ENCODE measurements at regions not wholly inside any gene's neighbourhood (a gene's known extent, or its start where the extent isn't known, plus 50 kb on each side); places are given as distances from the start of the nearest gene placed in this dataset.

DNA sequence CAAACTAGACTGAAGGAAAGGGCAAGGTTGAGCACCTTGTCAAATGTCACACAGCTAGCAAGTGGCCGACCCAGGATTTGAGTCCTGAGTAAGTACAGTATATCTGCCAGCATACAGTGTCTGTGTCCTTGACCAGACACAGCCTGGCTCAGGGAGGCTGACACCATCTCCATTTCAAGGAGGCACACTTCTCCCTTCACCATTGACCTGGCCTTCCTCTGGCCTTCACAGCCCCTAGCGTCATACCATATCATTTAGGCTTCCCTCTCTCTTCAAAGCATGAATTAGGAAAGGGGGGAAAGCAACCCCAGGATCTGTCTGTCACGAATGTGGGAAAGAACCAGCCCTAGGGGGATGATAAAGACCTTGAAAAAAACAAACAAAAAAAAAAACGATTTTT is 155.6 kb downstream of the PLPP3 start:
- FAIRE-seq (no peak), DNase-seq (ENCODE audit: low spot score in 2 of 2) (no peak)

DNA sequence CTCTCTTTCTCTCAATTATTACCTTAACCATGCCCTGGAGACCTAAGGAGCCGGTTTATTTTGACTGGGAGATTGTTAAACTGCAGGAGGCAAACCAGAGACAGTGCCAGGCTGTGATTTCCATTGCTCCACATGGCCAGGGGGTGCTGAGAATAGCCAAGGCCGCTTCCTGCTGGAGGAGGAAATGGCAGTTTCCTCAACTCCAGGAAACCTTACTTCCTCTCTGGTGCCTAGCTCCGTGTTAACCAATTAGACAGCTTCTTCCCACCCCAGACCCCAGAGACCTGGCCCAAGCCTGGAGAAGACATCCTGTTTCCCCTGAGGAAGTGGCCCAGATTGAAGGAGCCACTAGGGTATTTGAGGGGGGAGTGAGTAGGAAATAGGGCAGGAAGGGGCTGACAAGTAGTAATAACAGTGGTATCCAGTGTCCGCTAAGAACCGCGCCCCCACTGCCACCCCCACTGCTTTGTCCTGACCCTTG is 161.2 kb downstream of the PLPP3 start:
- no peak for DNase-seq (ENCODE audit: low spot score in 2 of 2)
- no peak for FAIRE-seq

DNA sequence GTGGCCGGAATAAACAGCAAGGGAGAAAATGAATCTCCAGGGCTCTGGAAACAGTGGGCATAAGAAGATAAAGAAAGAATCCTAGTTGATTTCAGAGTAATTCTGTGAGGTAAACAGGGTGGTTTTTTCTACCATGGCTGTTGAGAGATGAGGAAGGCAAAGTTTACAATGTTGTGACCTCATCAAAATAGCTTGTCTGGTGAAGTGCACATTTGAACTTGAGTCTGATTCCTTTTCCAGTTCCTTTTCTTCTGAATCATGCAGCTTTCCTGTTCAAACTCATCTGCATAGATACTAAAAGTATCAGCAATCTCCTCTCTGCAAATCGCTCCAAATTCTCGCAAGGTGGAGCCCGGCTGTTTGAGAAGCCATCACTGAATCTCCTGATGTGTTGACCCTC is 161.7 kb downstream of the PLPP3 start:
- DNase-seq (ENCODE audit: low spot score in 2 of 2) = no peak
- FAIRE-seq = no peak

DNA sequence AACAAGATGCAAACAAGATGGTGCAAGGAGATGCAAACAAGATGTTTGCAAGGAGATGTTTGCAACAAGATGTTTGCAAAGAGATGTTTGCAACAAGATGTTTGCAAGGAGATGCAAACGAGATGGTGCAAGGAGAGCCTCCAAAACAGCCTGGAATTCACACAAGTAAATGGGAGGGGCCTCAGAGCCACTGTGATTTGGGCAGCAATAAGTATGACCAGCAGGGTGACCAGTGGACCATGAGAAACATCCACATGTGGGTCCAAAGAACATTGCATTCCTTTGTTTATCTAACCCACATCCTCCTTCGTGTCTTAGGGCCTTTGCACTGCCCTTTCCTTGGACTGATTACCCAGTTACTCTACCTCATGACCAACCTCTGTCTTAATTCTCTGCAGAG is 162.9 kb downstream of the PLPP3 start:
- no peak for DNase-seq (ENCODE audit: low spot score in 2 of 2)
- FAIRE-seq = no peak

DNA sequence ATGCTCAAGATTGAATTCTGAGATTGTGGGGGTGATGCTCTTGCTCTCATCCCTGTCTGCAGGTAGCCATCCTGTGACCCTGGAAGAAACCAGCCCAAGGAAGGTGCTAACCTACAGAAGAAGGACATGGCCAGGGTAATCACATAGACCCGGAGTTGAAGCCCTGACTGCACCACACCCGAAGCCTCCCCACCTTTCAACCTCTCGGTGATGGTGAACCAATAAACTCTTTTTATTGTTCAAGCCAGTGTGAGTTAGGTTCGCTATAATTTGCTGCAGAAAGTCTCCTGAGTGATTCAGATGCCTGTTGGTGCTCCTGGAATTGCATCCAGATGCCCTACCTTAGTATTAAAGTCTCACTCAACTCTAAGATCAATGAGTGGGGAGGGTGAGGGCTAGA is 163.6 kb downstream of the PLPP3 start:
- FAIRE-seq (no peak), DNase-seq (ENCODE audit: low spot score in 2 of 2) (no peak)

DNA sequence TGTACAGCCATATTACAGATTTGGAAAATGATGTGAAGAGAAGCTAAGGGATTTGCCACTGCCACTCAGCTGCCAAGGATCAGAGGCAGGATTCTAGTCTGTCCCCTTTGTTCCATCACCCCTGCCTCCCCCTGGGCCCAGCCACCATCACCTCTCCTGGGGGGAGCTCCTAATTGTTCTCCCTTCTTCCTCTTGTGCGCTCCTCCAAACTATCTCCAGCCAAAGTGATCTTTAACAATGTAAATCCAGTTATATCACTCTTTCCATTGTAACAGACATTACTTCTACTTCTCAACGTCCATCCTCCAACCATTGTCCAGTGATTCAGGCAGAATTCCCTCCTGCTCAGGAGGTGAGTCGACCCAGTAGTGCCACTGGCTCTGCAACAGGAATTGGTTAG is 164.1 kb downstream of the PLPP3 start:
- FAIRE-seq = no peak
- no peak for DNase-seq (ENCODE audit: low spot score in 2 of 2)

DNA sequence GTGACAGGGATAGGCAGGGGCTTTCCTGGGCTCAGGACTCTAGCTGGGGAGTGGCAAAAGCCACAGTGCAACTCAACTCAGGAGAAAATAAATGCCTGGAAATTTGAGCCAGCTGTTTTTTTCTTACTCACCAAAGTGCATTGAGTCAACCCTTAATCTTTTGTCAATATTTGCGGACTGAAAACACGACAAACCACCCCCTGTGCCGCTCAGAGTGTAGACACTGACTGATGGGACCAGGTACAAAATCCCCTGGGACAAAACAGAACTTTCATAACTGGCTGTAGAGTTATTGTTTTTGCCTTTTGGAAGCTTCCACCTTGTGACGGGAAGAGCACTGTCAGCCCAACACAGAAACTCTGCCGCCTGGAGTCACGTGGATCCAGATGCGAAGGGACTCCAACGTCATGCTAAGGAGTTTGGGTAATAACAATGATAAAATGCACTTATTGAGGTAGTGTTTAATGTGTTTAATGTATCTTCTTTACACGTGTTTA is 164.6 kb downstream of the PLPP3 start:
- FAIRE-seq (no peak), DNase-seq (ENCODE audit: low spot score in 2 of 2) (no peak)

DNA sequence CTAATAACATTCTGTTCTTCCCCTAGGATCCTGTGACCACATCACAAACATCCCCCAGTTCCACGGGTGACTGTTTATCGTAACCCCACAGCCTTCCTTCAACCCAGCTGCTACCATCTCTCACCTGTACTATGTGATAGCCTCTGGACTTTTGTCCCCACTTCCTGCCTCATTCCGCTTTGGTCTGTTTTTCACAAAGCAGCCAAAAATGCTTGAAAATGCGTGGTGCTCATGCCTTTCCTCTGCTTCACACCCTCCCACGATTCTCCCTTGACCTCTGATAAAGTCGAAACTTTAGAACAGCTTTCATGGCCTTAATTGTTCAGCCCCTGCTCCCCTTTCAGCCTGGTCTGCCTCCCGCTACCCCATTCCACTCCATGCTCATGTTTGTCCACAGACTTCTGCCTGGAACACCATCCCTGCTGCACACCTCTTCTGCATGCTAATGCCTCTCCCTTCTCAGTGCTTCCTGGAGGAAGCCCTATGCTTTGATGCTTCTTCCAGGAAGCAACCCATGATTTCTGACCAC is 165.6 kb downstream of the PLPP3 start:
- no peak for FAIRE-seq
- no peak for DNase-seq (ENCODE audit: low spot score in 2 of 2)

DNA sequence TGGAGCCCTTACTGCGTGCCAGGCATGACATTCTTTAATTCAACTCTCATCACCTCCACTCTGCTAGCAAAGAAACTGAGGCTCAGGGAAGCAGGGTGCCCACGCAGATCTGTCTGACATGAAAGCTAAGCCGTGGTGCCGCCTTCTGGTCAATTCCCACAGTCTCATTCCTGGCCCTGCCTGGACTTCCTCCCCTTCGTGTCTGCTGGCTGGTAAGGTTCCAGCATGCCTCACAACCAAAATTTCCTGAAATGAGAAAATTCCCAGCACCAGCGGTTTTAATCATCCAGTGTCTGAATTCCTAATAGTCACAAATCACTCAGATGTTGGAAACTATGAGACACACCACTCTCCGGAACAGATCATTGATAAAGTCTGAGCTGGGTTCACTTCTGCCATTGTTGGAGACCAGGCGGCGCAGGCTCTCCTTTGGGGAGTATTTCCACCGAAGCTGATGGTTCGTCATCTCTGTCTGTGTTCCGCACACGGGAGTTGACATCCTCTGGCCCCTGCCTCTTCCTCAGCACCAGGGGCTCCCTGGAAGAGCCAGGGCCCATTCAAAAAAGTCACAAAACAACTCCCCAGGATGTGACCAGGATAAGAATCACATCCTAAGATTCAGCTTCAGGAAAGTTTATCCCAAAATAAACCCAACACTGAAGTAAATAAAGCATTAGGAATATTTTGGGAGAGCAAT is 167.7 kb downstream of the PLPP3 start:
- no peak for DNase-seq (ENCODE audit: low spot score in 2 of 2)
- FAIRE-seq = no peak

DNA sequence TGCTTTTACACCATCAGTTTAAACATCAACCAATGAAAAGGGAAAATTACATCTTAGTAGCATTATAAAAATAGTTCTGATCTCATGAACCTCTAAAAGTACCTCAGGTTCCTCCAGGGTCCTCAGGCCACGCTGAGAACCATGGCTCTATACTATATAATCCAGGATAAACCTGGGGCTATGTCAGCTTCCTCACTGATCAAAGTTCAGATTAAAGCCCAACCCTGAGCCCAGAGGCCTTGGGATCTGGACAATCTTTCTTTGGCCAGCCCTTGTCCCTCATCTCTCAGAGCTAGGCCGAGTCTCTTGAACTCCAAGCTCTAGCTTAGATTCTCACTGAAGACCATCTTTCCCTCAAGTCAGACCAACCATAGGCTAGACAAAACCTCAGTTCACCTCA is 168.3 kb downstream of the PLPP3 start:
- FAIRE-seq (no peak), DNase-seq (ENCODE audit: low spot score in 2 of 2) (no peak)

DNA sequence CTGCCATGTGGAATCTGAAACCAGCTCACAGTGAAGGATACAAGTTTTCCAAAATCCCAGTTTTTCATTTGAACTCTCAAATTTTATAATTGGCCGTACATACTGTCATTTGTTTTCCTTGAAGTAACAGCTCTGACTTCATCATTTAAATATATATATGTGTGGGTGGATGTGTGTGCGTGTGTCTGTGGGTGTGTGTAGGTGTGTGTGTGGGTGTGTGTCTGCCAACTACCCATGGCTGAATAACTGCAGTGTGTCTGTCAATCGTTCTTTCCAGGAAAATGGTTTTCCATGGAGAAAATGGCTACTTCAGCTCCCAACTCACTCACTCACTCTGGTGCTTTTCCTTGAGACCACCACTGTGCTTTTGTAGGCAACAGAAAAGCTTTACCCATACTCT is 169.0 kb downstream of the PLPP3 start:
- DNase-seq (ENCODE audit: low spot score in 2 of 2) (no peak), FAIRE-seq (no peak)

DNA sequence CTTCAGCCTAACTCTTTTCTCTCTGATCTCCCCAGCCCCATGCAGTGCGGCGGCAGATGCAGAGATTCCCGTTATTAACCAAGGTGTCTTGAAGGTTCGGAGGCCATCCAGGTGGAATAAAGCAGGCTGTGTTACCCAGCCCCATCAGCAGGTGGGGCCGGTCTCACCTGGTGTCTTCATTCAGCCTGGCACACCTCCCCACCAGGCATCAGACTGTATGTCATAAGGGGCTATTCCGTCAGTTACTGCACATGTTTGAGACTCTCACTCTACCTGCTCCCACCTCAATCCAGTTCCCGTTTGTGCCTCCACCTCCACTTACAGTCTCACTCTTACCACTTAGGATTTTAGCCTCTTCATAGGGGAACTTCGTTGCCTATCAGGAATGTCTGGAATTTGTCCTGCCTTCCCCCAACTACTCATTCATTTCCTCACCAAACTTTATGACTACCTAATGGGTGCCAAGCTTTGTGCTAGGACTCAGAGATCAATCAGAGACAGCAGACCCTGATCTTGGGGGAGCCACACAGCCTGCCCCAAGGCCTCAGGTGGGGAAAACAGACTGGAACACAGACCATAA is 170.2 kb downstream of the PLPP3 start:
- FAIRE-seq (no peak), DNase-seq (ENCODE audit: low spot score in 2 of 2) (no peak)

DNA sequence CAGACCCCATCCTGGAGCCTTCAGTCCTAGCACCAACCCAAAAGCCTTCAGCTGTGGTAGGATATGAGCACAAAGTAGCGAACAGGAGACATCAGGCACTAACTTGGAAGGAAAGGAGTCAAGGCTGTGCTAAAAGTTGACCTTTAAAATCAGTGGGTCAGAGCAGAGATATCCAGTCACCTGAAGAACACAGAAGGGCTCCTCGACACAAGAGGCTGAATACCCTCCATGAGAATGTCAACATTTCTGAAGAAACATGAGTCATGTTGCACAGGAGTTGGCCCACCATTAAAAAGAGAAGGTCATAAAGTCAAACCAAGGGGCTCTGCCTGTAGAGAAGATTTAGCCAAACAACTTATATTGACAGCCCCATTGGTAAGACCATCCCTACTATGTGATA is 172.5 kb downstream of the PLPP3 start:
- FAIRE-seq (no peak), DNase-seq (ENCODE audit: low spot score in 2 of 2) (no peak)

DNA sequence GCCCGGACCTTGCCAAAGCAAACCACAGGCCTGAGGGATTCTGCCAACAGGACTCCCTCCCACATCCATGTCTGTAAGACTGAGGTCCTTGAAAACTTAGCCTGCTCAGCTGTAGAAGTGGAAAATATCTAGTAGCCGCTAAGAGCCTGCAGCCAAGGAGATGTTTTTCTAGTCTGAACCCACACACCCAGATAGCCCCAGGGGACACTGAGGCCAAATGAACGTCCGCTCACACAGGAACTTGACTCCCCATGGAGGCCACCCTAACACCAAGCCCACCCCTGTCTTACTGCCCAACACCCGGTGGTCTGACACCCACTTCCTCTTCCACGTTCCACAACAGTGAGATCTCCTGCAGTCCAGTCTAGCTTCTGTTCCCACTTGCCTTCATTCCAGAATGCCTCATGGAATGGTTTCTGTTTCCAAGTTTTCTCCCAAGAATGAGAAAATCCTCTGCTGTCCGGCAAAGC is 174.8 kb downstream of the PLPP3 start:
- FAIRE-seq (no peak), DNase-seq (ENCODE audit: low spot score in 2 of 2) (no peak)

DNA sequence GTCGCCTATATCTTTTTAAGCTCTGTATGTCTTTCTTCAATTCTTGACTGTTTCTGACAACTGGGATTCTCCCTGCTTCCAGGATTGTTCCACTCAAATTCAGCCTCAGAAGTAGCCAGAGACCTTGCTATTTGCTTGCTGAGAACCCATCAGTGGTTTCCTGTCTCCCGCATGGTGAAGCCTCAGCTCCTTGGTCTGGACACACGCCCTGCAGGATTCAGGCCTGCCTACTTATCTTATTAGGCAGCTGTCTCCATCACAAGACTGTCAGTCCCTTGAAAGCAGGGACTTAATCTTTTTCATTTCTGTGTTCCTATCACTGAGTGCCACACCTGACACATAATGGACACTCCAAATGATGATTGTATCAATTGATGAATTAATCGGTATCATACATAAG is 175.3 kb downstream of the PLPP3 start:
- no peak for DNase-seq (ENCODE audit: low spot score in 2 of 2)
- FAIRE-seq = no peak

DNA sequence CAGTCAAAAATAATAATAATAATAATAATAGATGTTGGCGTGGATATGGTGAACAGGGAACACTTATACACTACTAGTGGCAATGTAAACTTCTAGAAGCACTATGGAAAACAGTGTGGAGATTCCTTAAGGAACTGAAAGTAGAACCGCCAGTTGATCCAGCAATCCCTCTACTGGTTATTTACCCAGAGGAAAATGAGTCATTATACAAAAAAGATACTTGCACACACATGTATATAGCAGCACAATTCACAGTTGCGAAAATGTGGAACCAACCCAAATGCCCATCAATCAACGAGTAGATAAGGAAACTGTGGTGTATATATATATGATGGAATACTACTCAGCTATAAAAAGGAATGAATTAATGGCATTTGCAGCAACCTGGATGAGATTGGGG is 176.0 kb downstream of the PLPP3 start:
- DNase-seq (ENCODE audit: low spot score in 2 of 2) (no peak), FAIRE-seq (no peak)

DNA sequence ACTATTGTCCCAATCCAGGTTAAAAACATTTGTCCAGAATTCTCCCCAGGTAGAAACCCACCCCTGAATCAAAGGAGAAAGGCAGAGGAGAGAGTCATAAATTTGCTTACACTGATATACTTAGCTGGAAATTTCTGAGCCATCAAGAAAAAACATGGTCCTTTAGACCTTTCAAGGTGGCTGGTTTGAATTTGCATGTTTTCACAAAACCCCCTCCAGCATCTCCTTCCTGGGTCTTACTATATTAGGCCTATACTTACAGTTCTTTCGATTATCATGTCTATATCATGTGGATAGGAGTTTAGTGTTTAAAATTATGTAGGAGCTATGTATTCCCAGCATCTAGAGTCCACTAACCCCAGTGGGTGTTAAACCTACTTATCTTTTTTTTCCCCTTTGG is 178.2 kb downstream of the PLPP3 start:
- DNase-seq (ENCODE audit: low spot score in 2 of 2) (no peak), FAIRE-seq (no peak)

DNA sequence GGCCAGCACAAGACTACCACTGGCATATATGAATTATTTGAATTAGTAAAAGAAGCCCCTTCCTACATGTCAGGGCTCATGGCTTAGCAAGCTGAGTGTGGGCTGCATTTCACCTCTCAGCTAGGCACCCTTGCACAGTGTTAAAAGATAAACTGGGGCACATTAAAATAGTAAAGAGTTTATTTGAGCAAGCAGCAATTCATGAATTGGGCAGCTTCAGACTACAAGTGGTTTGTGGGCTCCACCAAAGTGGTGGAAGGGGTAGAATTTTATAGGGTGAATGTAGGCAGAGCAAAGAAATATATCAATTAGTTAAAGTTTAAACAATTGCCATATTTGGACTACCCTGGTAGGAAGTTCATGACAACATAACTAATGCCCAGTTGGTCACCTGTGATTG is 178.8 kb downstream of the PLPP3 start:
- FAIRE-seq = no peak
- DNase-seq (ENCODE audit: low spot score in 2 of 2) = no peak

DNA sequence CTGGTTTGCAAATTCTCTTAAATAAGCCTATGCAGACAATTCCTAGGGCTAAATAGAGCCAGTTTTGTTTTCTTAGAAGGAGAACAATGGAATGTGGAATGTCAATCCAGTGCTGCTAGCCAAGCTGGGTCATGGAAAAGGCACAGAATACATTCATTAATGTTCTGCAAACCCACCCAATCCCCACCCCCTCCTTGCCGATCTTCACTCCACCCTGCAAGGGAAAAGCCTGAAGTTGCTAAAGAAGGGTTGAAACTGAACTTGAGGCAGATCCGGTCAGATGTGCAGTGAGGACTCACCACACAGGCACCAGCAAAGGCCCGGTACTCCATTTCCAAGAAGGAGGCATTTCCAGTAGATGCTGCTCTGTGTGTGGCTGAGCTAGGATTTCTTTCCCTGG is 179.6 kb downstream of the PLPP3 start:
- DNase-seq (ENCODE audit: low spot score in 2 of 2) (no peak), FAIRE-seq (no peak)

DNA sequence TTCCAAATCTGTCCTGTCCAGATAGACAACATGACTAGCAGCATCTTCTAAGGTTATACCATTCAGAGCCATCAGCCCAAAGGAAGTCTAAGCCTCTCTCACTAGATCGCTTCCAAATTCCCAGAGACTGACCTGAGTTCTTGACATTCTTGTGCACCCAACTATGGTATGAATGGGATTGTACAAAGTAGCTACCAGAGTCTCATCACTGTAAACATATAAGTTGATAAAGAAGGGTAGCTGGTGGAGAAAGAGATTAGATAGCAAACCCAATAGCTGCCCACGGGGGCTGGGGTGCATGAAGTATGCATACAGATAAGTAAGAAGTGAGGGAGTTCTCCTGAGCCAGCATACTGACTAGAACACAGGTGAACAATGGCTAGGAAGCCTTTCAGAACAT is 180.0 kb downstream of the PLPP3 start:
- DNase-seq (ENCODE audit: low spot score in 2 of 2) = no peak
- no peak for FAIRE-seq

DNA sequence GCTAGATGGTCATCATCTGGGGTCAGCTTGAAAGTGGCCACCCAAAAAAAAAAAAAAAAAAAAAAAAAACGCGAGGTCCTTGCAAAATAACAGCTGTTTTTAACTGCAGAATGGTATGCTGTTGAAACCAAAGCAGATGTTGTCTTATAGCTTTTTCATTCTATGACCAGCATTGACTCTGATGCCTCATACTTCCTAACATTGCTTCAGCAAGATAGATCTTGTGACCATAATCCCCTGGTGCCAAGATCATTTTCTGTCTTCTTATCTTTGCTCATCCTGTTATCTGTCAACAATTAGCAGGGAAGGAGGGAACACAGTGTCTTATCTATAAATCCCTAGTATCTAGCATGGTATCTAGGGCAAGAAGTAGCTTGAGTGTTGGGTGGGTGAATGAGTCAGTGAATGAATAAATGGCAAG is 181.5 kb downstream of the PLPP3 start:
- no peak for DNase-seq (ENCODE audit: low spot score in 2 of 2)
- no peak for FAIRE-seq

DNA sequence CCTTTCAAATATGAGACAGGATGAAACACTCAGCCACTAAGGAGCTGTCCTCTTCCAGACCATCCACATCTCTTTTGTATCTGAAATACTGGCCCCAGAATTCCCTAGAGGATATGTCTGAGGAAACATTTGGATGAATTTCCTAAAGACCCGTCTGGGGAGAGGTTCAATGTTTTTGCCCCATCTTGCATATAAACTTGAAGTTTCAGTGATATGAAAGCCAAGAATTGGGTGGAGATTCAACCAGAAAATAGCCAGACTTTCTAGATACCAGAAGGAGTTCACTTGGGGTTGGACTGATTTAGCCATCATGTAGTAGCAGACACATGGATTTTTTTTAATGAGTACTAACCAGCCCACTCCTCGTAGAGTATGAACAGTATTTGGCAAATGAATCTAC is 182.0 kb downstream of the PLPP3 start:
- DNase-seq (ENCODE audit: low spot score in 2 of 2) (no peak), FAIRE-seq (no peak)
